OCI-LY7 (cell line): ENCODE measurements at regions not wholly inside any gene's neighbourhood (a gene's known extent, or its start where the extent isn't known, plus 50 kb on each side); places are given as distances from the start of the nearest gene placed in this dataset.

Experiments
- CTCF ChIP-seq: fragments of 200-600 bp; sonication (generic); conservative IDR thresholded peaks from 2 replicates; pipeline ENCODE4 v1.5.1; 2014; ENCODE audit warnings: mild to moderate bottlenecking, antibody characterized with exemption, low read length, moderate library complexity, mixed read lengths
- EZH2phosphoT487 ChIP-seq: fragments of 200-600 bp; sonication (generic); IDR thresholded peaks from 2 replicates; pipeline ENCODE4 v1.6.1; 2018; ENCODE audit warnings: low read depth, borderline replicate concordance, mild to moderate bottlenecking, mixed run types, antibody characterized with exemption, low read length, moderate library complexity, mixed read lengths

- TF ChIP-seq CTCF = no peak
- TF ChIP-seq EZH2phosphoT487 = no peak
Observed at GRCh38 chr9:27950382-27950781, 377.1 kb upstream of the C9orf72 start.
